Prostate gland (tissue), 2 donors: ENCODE measurements at regions not wholly inside any gene's neighbourhood (a gene's known extent, or its start where the extent isn't known, plus 50 kb on each side); places are given as distances from the start of the nearest gene placed in this dataset.

Experiments used
- DNase-seq: peaks from one replicate; pipeline ENCODE4 v3.0.0-alpha.2; 2019; ENCODE audit warnings: low spot score
- H3K27ac ChIP-seq, 2 donors: fragments of 200-600 bp; sonication (generic); 2 replicates each; pipeline ENCODE4 v1.5.1; 2017 to 2019
- H3K27me3 ChIP-seq: fragments of 200-600 bp; sonication (generic); replicated peaks from 2 replicates; pipeline ENCODE4 v1.5.1; 2019; ENCODE audit not compliant: insufficient read depth
- H3K36me3 ChIP-seq, 2 donors: fragments of 200-600 bp; sonication (generic); 1 replicate in 1 of 2; 2 replicates in 1 of 2; pipeline versions ENCODE4 v1.5.1 to v1.8.1; 2017 to 2019
- H3K4me1 ChIP-seq: fragments of 200-600 bp; sonication (generic); replicated peaks from 2 replicates; pipeline ENCODE4 v1.5.1; 2019
- H3K4me3 ChIP-seq, 2 donors: fragments of 200-600 bp; sonication (generic); 2 replicates each; pipeline ENCODE4 v1.5.1; 2017 to 2019
- H3K9me3 ChIP-seq: fragments of 200-600 bp; sonication (generic); 2 replicates; pipeline ENCODE4 v1.5.1; 2017
- CTCF ChIP-seq, 4 experiments: fragments of 200-600 bp in 2 of 4; fragments of 450-650 bp in 2 of 4; sonication (generic) in 2 of 4; IDR thresholded peaks; 1 replicate in 3 of 4; 2 replicates in 1 of 4; pipeline ENCODE4 v1.5.1; 2016 to 2019; ENCODE audit warnings: antibody characterized with exemption in 4 of 4, mild to moderate bottlenecking in 2 of 4, moderate library complexity in 2 of 4
- POLR2A ChIP-seq: fragments of 450-650 bp; IDR thresholded peaks from one replicate; pipeline ENCODE4 v1.6.1; 2016; ENCODE audit warnings: antibody characterized with exemption, mild to moderate bottlenecking
- POLR2AphosphoS5 ChIP-seq: sonication (generic); formaldehyde crosslinking; IDR thresholded peaks from one replicate; pipeline ENCODE4 v1.6.1; 2017; ENCODE audit warnings: antibody characterized with exemption
- WGBS: methylation state at CpG from one replicate; pipeline ENCODE4 v1.1.5; 2018; 5-methylcytosine and 5-hydroxymethylcytosine counted together
- intact Hi-C: fragments of 100-400 bp; cut with DNase I; formaldehyde crosslinking; loops from one replicate; pipeline ENCODE4 v1.14.2; 2022

- Histone ChIP-seq H3K4me1 (no peaks in the 10 kb centered on the region), H3K27me3 (no peaks in the 10 kb centered on the region), H3K4me3 (no peak overlapping the region), H3K27ac (no peak overlapping the region), H3K36me3 (no peaks in the 10 kb centered on the region), H3K9me3 (no peaks in the 10 kb centered on the region)
- 47% methylated on average over 6 of the region's 6 CpGs for WGBS
- DNase-seq = no peak
- intact Hi-C loops = no loop called here
- no peak for TF ChIP-seq POLR2AphosphoS5
- no peak for TF ChIP-seq POLR2A
- no peak for TF ChIP-seq CTCF (IDR thresholded peaks at IDR 0.05)
These were observed 572.9 kb upstream of the CAMK1G start for GRCh38 chr1:209010475-209011230.

GRCh38 chr1:209012443-209013196 lies 570.9 kb upstream of the CAMK1G start:
- H3K4me1 ChIP-seq = no peaks in the 10 kb centered on the region
- intact Hi-C loops = no loop called here
- no peak overlapping the region for H3K27ac ChIP-seq
- H3K36me3 ChIP-seq = no peaks in the 10 kb centered on the region
- no peaks in the 10 kb centered on the region for H3K9me3 ChIP-seq
- 63% methylated on average over 6 of the region's 6 CpGs for WGBS
- TF ChIP-seq CTCF (IDR thresholded peaks at IDR 0.05) (no peak), POLR2AphosphoS5 (no peak), POLR2A (no peak)
- no peak overlapping the region for H3K4me3 ChIP-seq
- DNase-seq = no peak
- no peaks in the 10 kb centered on the region for H3K27me3 ChIP-seq

DNA sequence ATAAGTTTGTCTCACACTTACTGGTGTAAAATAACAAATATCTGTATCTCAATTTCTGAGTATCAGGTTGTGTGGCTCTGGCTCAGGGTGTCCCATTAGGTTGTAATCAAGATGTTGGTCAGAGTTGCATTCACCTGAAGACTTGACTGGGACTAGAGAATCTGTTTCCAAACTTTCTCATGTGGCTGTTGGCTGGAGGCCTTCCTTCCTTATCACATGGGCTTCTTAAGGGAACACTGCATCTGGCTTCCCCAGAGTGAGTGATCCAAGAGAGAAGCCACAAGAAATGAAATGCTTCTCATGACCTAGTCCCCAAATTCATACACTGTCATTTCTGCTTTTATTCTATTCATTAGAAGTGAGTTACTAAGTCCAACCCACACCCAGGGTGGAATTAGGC lies 568.4 kb upstream of the CAMK1G start:
- Histone ChIP-seq H3K9me3 (no peaks in the 10 kb centered on the region), H3K4me1 (no peaks in the 10 kb centered on the region), H3K27me3 (no peaks in the 10 kb centered on the region), H3K4me3 (no peak overlapping the region), H3K27ac (no peak overlapping the region), H3K36me3 (no peaks in the 10 kb centered on the region)
- intact Hi-C loops = no loop called here
- no peak for DNase-seq
- TF ChIP-seq POLR2AphosphoS5 (no peak), CTCF (IDR thresholded peaks at IDR 0.05) (no peak), POLR2A (no peak)

DNA sequence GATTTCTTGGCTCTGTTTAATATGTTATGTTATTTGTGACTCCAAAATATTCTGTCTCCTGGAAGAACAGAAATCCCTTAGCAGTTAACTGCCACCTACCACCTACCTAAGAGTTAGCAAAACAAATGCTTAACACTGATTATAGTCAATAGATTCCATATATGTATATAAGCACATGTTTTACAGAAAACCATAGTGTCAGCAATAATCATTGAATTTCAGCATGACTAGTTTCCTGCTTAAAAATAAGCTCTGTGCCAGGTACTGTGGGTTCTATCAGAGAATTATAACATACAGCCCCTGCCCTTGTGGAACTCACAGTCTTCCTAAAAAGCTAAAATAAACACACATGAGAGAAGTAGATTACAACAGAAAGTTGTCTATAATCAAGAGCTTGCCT lies 561.9 kb upstream of the CAMK1G start:
- TF ChIP-seq POLR2A (no peak), CTCF (IDR thresholded peaks at IDR 0.05) (no peak), POLR2AphosphoS5 (no peak)
- DNase-seq = no peak
- Histone ChIP-seq H3K4me3 (no peak overlapping the region), H3K27ac (no peak overlapping the region), H3K36me3 (no peaks in the 10 kb centered on the region), H3K9me3 (no peaks in the 10 kb centered on the region), H3K4me1 (no peaks in the 10 kb centered on the region), H3K27me3 (no peaks in the 10 kb centered on the region)
- intact Hi-C loops = no loop called here

DNA sequence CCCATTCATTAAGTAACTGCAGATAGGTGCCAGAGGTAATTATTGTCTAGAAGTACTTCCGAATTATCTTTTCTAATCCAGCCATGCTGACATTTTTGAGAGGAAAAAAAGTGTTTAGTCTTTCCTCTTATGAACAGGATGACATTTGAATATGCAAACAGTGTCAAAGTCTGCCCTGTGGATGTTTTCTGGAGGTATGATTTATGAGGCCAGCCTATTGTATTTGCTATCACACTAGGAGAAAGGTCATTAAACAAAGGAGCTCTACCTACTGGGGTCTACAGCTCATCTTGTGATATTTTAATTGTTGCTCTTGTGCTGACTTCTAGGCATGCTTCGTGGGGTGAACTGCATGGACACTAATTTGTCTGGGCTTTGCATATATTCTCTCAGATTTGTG lies 559.7 kb upstream of the CAMK1G start:
- 72% methylated on average over 2 of the region's 2 CpGs for WGBS
- Histone ChIP-seq H3K9me3 (no peaks in the 10 kb centered on the region), H3K27me3 (no peaks in the 10 kb centered on the region), H3K4me1 (no peaks in the 10 kb centered on the region), H3K4me3 (no peak overlapping the region), H3K36me3 (no peaks in the 10 kb centered on the region), H3K27ac (no peak overlapping the region)
- intact Hi-C loops = no loop called here
- TF ChIP-seq POLR2A = no peak
- no peak for DNase-seq
